ENCODE measurements at regions not wholly inside any gene's neighbourhood (a gene's known extent, or its start where the extent isn't known, plus 50 kb on each side); places are given as distances from the start of the nearest gene placed in this dataset.

GRCh38 chr22:48342732-48343131 is 1484.9 kb downstream of the BRD1 start:
- intact Hi-C loops (cut with micrococcal nuclease) = no loop called here
- BruUV-seq (replicated peaks) = no TSS peak
- Histone ChIP-seq H3K9ac (ENCODE audit: low read length) (no peak overlapping the region), H4K20me1 (ENCODE audit: low read length) (no peaks in the 10 kb centered on the region), H3F3A (ENCODE audit: low read length, unreplicated experiment) (no peaks in the 10 kb centered on the region), H3K9me3 (ENCODE audit: low read length) (no peaks in the 10 kb centered on the region), H3K27me3 (ENCODE audit: low read length) (no peaks in the 10 kb centered on the region), H3K79me2 (ENCODE audit: low read length) (no peaks in the 10 kb centered on the region), H3K4me3 (ENCODE audit: low read length) (no peak overlapping the region), H3K9me2 (replicated peaks; ENCODE audit: low read length) (no peaks in the 10 kb centered on the region), H3K4me2 (ENCODE audit: low read length) (no peak overlapping the region), H3K36me3 (ENCODE audit: low read depth, low read length) (no peaks in the 10 kb centered on the region), H3K4me1 (ENCODE audit: insufficient read depth, low read length) (no peaks in the 10 kb centered on the region), H2AFZ (ENCODE audit: low read length) (no peak overlapping the region), H3K27ac (ENCODE audit: low read length) (no peak overlapping the region)
- CTCF ChIA-PET = no interaction called here
- POLR2A ChIA-PET (ENCODE audit: unreplicated experiment) = no interaction called here
- TF ChIP-seq EZH2phosphoT487 (IDR thresholded peaks at IDR 0.05; ENCODE audit: borderline replicate concordance, low read length) = no peak
- TF ChIP-seq EZH2 (IDR thresholded peaks at IDR 0.05; ENCODE audit: low read length, unreplicated experiment) = no peak
- no peak for TF ChIP-seq CTCF (conservative IDR thresholded peaks at IDR 0.05; ENCODE audit: low read depth, low read length)
- no peak for DNase-seq
- no peak for ATAC-seq

DNA sequence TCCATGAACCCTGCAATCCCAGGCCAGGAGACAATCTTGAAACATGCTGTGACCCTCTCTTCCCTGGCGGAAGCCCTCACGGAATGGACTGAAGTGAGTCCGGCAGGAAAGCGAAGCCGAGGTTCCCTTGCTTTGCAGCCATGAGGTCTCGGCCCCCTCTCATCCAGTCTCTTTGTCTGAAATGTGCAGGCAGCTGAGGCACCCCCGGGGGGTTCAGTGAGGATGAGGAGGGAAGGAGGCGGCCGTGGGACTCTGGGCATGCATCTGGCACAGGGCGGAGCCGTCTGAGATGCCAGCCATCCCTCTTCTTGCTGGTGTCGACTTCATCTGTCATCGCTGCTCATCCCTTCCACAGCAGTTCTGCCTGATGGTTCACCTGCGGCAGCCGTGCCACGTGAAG is 1485.7 kb downstream of the BRD1 start:
- no peaks in the 10 kb centered on the region for H3K9me3 ChIP-seq (ENCODE audit: low read length)

More for the DNA sequence above, 1485.7 kb downstream of the BRD1 start:
- H3K36me3 ChIP-seq (ENCODE audit: low read depth, low read length) = no peaks in the 10 kb centered on the region
- no peaks in the 10 kb centered on the region for H3K9me2 ChIP-seq (replicated peaks; ENCODE audit: low read length)
- no TSS peak for BruUV-seq (replicated peaks)
- H3K4me2 ChIP-seq (ENCODE audit: low read length) = no peak overlapping the region
- H3K4me3 ChIP-seq (ENCODE audit: low read length) = no peak overlapping the region
- ATAC-seq (no peak), DNase-seq (no peak)
- H4K20me1 ChIP-seq (ENCODE audit: low read length) = no peaks in the 10 kb centered on the region
- intact Hi-C loops (cut with micrococcal nuclease) = no loop called here
- H3K4me1 ChIP-seq (ENCODE audit: insufficient read depth, low read length) = no peaks in the 10 kb centered on the region
- H2AFZ ChIP-seq (ENCODE audit: low read length) = no peak overlapping the region
- H3K27ac ChIP-seq (ENCODE audit: low read length) = no peak overlapping the region
- CTCF ChIA-PET = no interaction called here
- TF ChIP-seq EZH2phosphoT487 (IDR thresholded peaks at IDR 0.05; ENCODE audit: borderline replicate concordance, low read length) (no peak), EZH2 (IDR thresholded peaks at IDR 0.05; ENCODE audit: low read length, unreplicated experiment) (no peak), CTCF (conservative IDR thresholded peaks at IDR 0.05; ENCODE audit: low read depth, low read length) (no peak)
- no peaks in the 10 kb centered on the region for H3F3A ChIP-seq (ENCODE audit: low read length, unreplicated experiment)
- no peak overlapping the region for H3K9ac ChIP-seq (ENCODE audit: low read length)
- POLR2A ChIA-PET (ENCODE audit: unreplicated experiment) = no interaction called here
- H3K79me2 ChIP-seq (ENCODE audit: low read length) = no peaks in the 10 kb centered on the region
- no peaks in the 10 kb centered on the region for H3K27me3 ChIP-seq (ENCODE audit: low read length)

Data from PC-3 (cell line).